IMR-90 (cell line): ENCODE measurements at regions not wholly inside any gene's neighbourhood (a gene's known extent, or its start where the extent isn't known, plus 50 kb on each side); places are given as distances from the start of the nearest gene placed in this dataset.

Source experiments
- BHLHE40 ChIP-seq: fragments of 150-350 bp; IDR thresholded peaks from 2 replicates; pipeline ENCODE4 v1.6.1; 2016; ENCODE audit warnings: mild to moderate bottlenecking, low read depth, low read length
- CEBPB ChIP-seq: IDR thresholded peaks from 2 replicates; pipeline ENCODE4 v1.6.1; 2012; ENCODE audit warnings: low read depth, low read length, improper control_type of control experiment
- CHD1 ChIP-seq: IDR thresholded peaks from 2 replicates; pipeline ENCODE4 v1.6.1; 2012; ENCODE audit warnings: low read depth, low read length, improper control_type of control experiment
- FOS ChIP-seq: fragments of 150-350 bp; IDR thresholded peaks from 2 replicates; pipeline ENCODE4 v1.6.1; 2016; ENCODE audit warnings: low read depth, low read length
- MAFK ChIP-seq: IDR thresholded peaks from 2 replicates; pipeline ENCODE4 v1.6.1; 2012; ENCODE audit warnings: low read depth, low read length, improper control_type of control experiment
- MXI1 ChIP-seq: IDR thresholded peaks from 2 replicates; pipeline ENCODE4 v1.6.1; 2012; ENCODE audit warnings: low read depth, mild to moderate bottlenecking, low read length, moderate library complexity, borderline replicate concordance
- POLR2A ChIP-seq: IDR thresholded peaks from 2 replicates; pipeline ENCODE4 v1.6.1; 2012; ENCODE audit warnings: mild to moderate bottlenecking, low read depth, low read length
- RAD21 ChIP-seq: IDR thresholded peaks from 2 replicates; pipeline ENCODE4 v1.6.1; 2012; ENCODE audit warnings: low read length, improper control_type of control experiment
- RCOR1 ChIP-seq: IDR thresholded peaks from 2 replicates; pipeline ENCODE4 v1.6.1; 2012; ENCODE audit warnings: mild to moderate bottlenecking, low read length, improper control_type of control experiment; ENCODE audit not compliant: insufficient replicate concordance
- RFX5 ChIP-seq: IDR thresholded peaks from 2 replicates; pipeline ENCODE4 v1.8.0; 2012; ENCODE audit warnings: low read depth, mild to moderate bottlenecking, low read length, moderate library complexity
- TF ChIP-seq, protein P1 (sequence below): conservative IDR thresholded peaks from 2 replicates; pipeline ENCODE4 v1.5.1; 2012; ENCODE audit warnings: mild to moderate bottlenecking, low read depth, low read length, improper control_type of control experiment
- TF ChIP-seq, protein P2 (sequence below): fragments of 150-350 bp; IDR thresholded peaks from 2 replicates; pipeline ENCODE4 v1.6.1; 2017; ENCODE audit warnings: mild to moderate bottlenecking, antibody characterized with exemption, low read length, low read depth
- TF ChIP-seq, protein P3 (sequence below): fragments of 150-350 bp; IDR thresholded peaks from 2 replicates; pipeline ENCODE4 v1.6.1; 2016; ENCODE audit warnings: low read depth, mild to moderate bottlenecking, low read length, moderate library complexity, borderline replicate concordance

DNA sequence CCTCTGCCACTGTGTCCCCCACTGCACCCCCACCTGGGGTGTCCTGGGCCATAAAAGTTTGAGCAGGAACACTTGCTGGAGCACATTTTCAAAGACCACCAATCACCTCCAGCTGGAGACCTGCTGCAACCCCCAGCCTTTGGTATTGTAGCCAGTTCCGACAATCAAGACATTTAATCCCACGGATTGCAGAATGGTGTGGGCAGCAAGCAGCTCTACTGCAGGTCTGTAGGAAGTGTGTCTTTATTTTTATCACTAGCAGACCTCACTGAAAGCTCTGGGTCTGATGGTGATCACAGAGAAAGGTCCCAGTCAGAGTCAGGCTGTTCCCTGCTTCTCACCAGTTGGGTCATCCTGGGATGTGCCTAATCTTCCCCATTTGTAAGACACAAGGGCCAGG lies 167.1 kb upstream of the ECI2 start:
- no peak for TF ChIP-seq POLR2A
- TF ChIP-seq, protein P1, sequence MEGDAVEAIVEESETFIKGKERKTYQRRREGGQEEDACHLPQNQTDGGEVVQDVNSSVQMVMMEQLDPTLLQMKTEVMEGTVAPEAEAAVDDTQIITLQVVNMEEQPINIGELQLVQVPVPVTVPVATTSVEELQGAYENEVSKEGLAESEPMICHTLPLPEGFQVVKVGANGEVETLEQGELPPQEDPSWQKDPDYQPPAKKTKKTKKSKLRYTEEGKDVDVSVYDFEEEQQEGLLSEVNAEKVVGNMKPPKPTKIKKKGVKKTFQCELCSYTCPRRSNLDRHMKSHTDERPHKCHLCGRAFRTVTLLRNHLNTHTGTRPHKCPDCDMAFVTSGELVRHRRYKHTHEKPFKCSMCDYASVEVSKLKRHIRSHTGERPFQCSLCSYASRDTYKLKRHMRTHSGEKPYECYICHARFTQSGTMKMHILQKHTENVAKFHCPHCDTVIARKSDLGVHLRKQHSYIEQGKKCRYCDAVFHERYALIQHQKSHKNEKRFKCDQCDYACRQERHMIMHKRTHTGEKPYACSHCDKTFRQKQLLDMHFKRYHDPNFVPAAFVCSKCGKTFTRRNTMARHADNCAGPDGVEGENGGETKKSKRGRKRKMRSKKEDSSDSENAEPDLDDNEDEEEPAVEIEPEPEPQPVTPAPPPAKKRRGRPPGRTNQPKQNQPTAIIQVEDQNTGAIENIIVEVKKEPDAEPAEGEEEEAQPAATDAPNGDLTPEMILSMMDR, result no peak
- no peak for TF ChIP-seq BHLHE40
- no peak for TF ChIP-seq RAD21
- TF ChIP-seq CEBPB, result no peak
- no peak for TF ChIP-seq RCOR1
- no peak for TF ChIP-seq MXI1
- TF ChIP-seq MAFK, result no peak
- TF ChIP-seq, protein P2, sequence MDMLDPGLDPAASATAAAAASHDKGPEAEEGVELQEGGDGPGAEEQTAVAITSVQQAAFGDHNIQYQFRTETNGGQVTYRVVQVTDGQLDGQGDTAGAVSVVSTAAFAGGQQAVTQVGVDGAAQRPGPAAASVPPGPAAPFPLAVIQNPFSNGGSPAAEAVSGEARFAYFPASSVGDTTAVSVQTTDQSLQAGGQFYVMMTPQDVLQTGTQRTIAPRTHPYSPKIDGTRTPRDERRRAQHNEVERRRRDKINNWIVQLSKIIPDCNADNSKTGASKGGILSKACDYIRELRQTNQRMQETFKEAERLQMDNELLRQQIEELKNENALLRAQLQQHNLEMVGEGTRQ, result no peak
- TF ChIP-seq, protein P3, sequence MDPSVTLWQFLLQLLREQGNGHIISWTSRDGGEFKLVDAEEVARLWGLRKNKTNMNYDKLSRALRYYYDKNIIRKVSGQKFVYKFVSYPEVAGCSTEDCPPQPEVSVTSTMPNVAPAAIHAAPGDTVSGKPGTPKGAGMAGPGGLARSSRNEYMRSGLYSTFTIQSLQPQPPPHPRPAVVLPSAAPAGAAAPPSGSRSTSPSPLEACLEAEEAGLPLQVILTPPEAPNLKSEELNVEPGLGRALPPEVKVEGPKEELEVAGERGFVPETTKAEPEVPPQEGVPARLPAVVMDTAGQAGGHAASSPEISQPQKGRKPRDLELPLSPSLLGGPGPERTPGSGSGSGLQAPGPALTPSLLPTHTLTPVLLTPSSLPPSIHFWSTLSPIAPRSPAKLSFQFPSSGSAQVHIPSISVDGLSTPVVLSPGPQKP, result no peak
- no peak for TF ChIP-seq FOS
- no peak for TF ChIP-seq CHD1
- TF ChIP-seq RFX5, result no peak
